H1 (cell line): ENCODE measurements at regions not wholly inside any gene's neighbourhood (a gene's known extent, or its start where the extent isn't known, plus 50 kb on each side); places are given as distances from the start of the nearest gene placed in this dataset.

Source experiments
- CTCF ChIA-PET: fragments of 300-600 bp; sonication (Branson Sonifier 250); formaldehyde crosslinking; loops from one replicate; lab custom pipeline; 2021; ENCODE audit not compliant: partially characterized antibody; lab: Charles Lee
- POLR2A ChIA-PET: fragments of 300-600 bp; sonication (Branson Sonifier 250); formaldehyde crosslinking; loops from one replicate; lab custom pipeline; 2021; ENCODE audit warnings: inconsistent platforms; ENCODE audit not compliant: partially characterized antibody; lab: Charles Lee
- DNase-seq, 2 experiments: peaks; one replicate each; pipeline versions ENCODE4 v3.0.0 to v3.0.0-alpha.2; 2010 to 2022; ENCODE audit warnings: low spot score in 2 of 2, low read depth in 1 of 2, mixed read lengths in 1 of 2
- FAIRE-seq: peaks from 2 replicates; lab custom pipeline; 2011; peaks lifted over from hg19 to GRCh38; lab: Jason Lieb, UNC
- H2AFZ ChIP-seq: 2 replicates; pipeline ENCODE4 v1.8.1; 2012; ENCODE audit warnings: low read length, inconsistent platforms
- H2AK5ac ChIP-seq: 2 replicates; pipeline ENCODE4 v1.6.1; 2013; ENCODE audit warnings: low read depth, low read length
- H2BK120ac ChIP-seq: replicated peaks from 2 replicates; pipeline ENCODE3; 2013; ENCODE audit warnings: low read depth, low read length, inconsistent platforms
- H2BK12ac ChIP-seq: 2 replicates; pipeline ENCODE4 v1.6.1; 2013; ENCODE audit warnings: low read depth, low read length
- H2BK15ac ChIP-seq: 2 replicates; pipeline ENCODE4 v1.6.1; 2013; ENCODE audit warnings: low read length
- H2BK20ac ChIP-seq: 2 replicates; pipeline ENCODE4 v1.6.1; 2013; ENCODE audit warnings: low read length
- H2BK5ac ChIP-seq: 2 replicates; pipeline ENCODE4 v1.6.1; 2013; ENCODE audit warnings: low read depth, low read length
- H3K14ac ChIP-seq: 2 replicates; pipeline ENCODE4 v1.6.1; 2013; ENCODE audit warnings: inconsistent platforms; ENCODE audit not compliant: insufficient read length
- H3K18ac ChIP-seq: 2 replicates; pipeline ENCODE4 v1.6.1; 2013; ENCODE audit warnings: low read length; ENCODE audit errors: extremely low read depth
- H3K23ac ChIP-seq: 2 replicates; pipeline ENCODE4 v1.6.1; 2013; ENCODE audit warnings: inconsistent platforms; ENCODE audit not compliant: insufficient read length
- H3K23me2 ChIP-seq: 2 replicates; pipeline ENCODE4 v1.6.1; 2013; ENCODE audit warnings: low read depth, low read length
- H3K27ac ChIP-seq: 2 replicates; pipeline ENCODE4 v1.6.1; 2011; ENCODE audit warnings: low read depth, low read length, inconsistent platforms
- H3K27me3 ChIP-seq, 4 experiments: replicated peaks in 1 of 4; 1 replicate in 1 of 4; 2 replicates in 3 of 4; pipeline versions ENCODE4 v1.6.1 to v1.8.1; 2011 to 2013; ENCODE audit warnings: low read length in 3 of 4, mild to moderate bottlenecking in 3 of 4, inconsistent platforms in 2 of 4, mixed read lengths in 2 of 4, moderate library complexity in 1 of 4; ENCODE audit not compliant: control insufficient read depth in 3 of 4, insufficient read depth in 3 of 4; ENCODE audit errors: extremely low read depth in 1 of 4
- H3K36me3 ChIP-seq, 4 experiments: 2 replicates each; pipeline versions ENCODE4 v1.6.1 to v1.8.1; 2011 to 2013; ENCODE audit warnings: mild to moderate bottlenecking in 4 of 4, low read length in 3 of 4, moderate library complexity in 2 of 4, control low read depth in 1 of 4, inconsistent platforms in 1 of 4; ENCODE audit not compliant: insufficient read depth in 4 of 4, control insufficient read depth in 2 of 4
- H3K4ac ChIP-seq: replicated peaks from 2 replicates; pipeline ENCODE3; 2013; ENCODE audit warnings: low read length, low read depth, mixed read lengths, inconsistent platforms; ENCODE audit not compliant: insufficient read length
- H3K4me1 ChIP-seq, 4 experiments: replicated peaks in 1 of 4; 1 replicate in 1 of 4; 2 replicates in 3 of 4; pipeline versions ENCODE4 v1.6.1 to v1.8.1; 2011 to 2013; ENCODE audit warnings: low read length in 3 of 4, inconsistent platforms in 2 of 4, mixed read lengths in 1 of 4; ENCODE audit not compliant: insufficient read depth in 4 of 4, control insufficient read depth in 3 of 4
- H3K4me2 ChIP-seq, 2 experiments: 2 replicates each; pipeline versions ENCODE4 v1.6.1 to v1.8.1; 2011 to 2013; ENCODE audit warnings: low read depth in 2 of 2, low read length in 2 of 2, control low read depth in 1 of 2, inconsistent platforms in 1 of 2, mild to moderate bottlenecking in 1 of 2; ENCODE audit not compliant: insufficient read depth in 1 of 2
- H3K4me3 ChIP-seq, 4 experiments: fragments of 200-600, 300-600 bp in 1 of 4; sonication (generic), shearing (Covaris generic), sonication (Bioruptor Twin) in 1 of 4; 2 replicates each; pipeline versions ENCODE4 v1.5.1 to v1.8.1; 2011 to 2016; ENCODE audit warnings: low read length in 4 of 4, low read depth in 3 of 4, control low read depth in 2 of 4, inconsistent platforms in 2 of 4, mild to moderate bottlenecking in 2 of 4, mixed read lengths in 1 of 4, moderate library complexity in 1 of 4; ENCODE audit not compliant: insufficient read depth in 2 of 4; ENCODE audit errors: extremely low read depth in 1 of 4
- H3K56ac ChIP-seq: replicated peaks from 2 replicates; pipeline ENCODE3; 2013; ENCODE audit warnings: low read depth, mild to moderate bottlenecking, mixed read lengths, low read length, inconsistent platforms; ENCODE audit not compliant: insufficient read length
- H3K79me1 ChIP-seq: 2 replicates; pipeline ENCODE4 v1.6.1; 2013; ENCODE audit warnings: low read depth, low read length, control low read depth
- H3K79me2 ChIP-seq, 2 experiments: 2 replicates each; pipeline versions ENCODE4 v1.6.1 to v1.8.1; 2012 to 2013; ENCODE audit warnings: low read length in 2 of 2, mild to moderate bottlenecking in 2 of 2, inconsistent platforms in 1 of 2; ENCODE audit not compliant: insufficient read depth in 2 of 2, control insufficient read depth in 1 of 2
- H3K9ac ChIP-seq, 4 experiments: replicated peaks in 1 of 4; 1 replicate in 1 of 4; 2 replicates in 3 of 4; pipeline versions ENCODE4 v1.6.1 to v1.8.1; 2011 to 2013; ENCODE audit warnings: low read depth in 3 of 4, low read length in 3 of 4, control low read depth in 2 of 4, mild to moderate bottlenecking in 2 of 4, moderate library complexity in 2 of 4, inconsistent platforms in 1 of 4; ENCODE audit errors: extremely low read depth in 1 of 4
- H3K9me3 ChIP-seq, 2 experiments: 2 replicates each; pipeline versions ENCODE4 v1.6.1 to v1.8.1; 2012 to 2013; ENCODE audit warnings: mild to moderate bottlenecking in 2 of 2, moderate library complexity in 2 of 2, control low read depth in 1 of 2, inconsistent platforms in 1 of 2, low read depth in 1 of 2, low read length in 1 of 2, mixed read lengths in 1 of 2; ENCODE audit not compliant: insufficient read depth in 2 of 2
- H4K20me1 ChIP-seq, 2 experiments: replicated peaks in 1 of 2; 2 replicates each; pipeline versions ENCODE3 to v1.8.1; 2011 to 2013; ENCODE audit warnings: inconsistent platforms in 2 of 2, low read length in 2 of 2, mild to moderate bottlenecking in 1 of 2; ENCODE audit not compliant: insufficient read depth in 2 of 2, control insufficient read depth in 1 of 2
- H4K5ac ChIP-seq: 2 replicates; pipeline ENCODE4 v1.6.1; 2013; ENCODE audit warnings: low read length, low read depth, mixed read lengths, inconsistent platforms; ENCODE audit not compliant: insufficient read length
- H4K8ac ChIP-seq: 2 replicates; pipeline ENCODE4 v1.8.0; 2013; ENCODE audit warnings: mild to moderate bottlenecking, moderate library complexity, low read length, inconsistent platforms; ENCODE audit not compliant: insufficient read depth; ENCODE audit errors: extremely low read depth
- H4K91ac ChIP-seq: replicated peaks from 2 replicates; pipeline ENCODE3; 2013; ENCODE audit warnings: low read length, mixed read lengths, inconsistent platforms; ENCODE audit not compliant: insufficient read length
- CEBPB ChIP-seq: IDR thresholded peaks from 2 replicates; pipeline ENCODE4 v1.6.1; 2012; ENCODE audit warnings: low read depth, low read length
- CHD2 ChIP-seq: IDR thresholded peaks from 2 replicates; pipeline ENCODE4 v1.6.1; 2012; ENCODE audit warnings: low read length, improper control_type of control experiment
- RXRA ChIP-seq: IDR thresholded peaks from 2 replicates; pipeline ENCODE4 v1.6.1; 2011; ENCODE audit warnings: low read depth, mild to moderate bottlenecking, low read length, moderate library complexity; ENCODE audit not compliant: insufficient read depth
- SIN3A ChIP-seq, 2 experiments: IDR thresholded peaks in 1 of 2; conservative IDR thresholded peaks in 1 of 2; 2 replicates each; pipeline ENCODE4 v1.6.1; 2011 to 2012; ENCODE audit warnings: low read length in 2 of 2, improper control_type of control experiment in 1 of 2, low read depth in 1 of 2, mild to moderate bottlenecking in 1 of 2
- SIRT6 ChIP-seq: IDR thresholded peaks from one replicate; pipeline ENCODE4 v1.7.1; 2012; ENCODE audit warnings: low read length, inconsistent platforms
- SUZ12 ChIP-seq: fragments of 200-600 bp; sonication (generic); IDR thresholded peaks from 2 replicates; pipeline ENCODE4 v1.6.1; 2012; ENCODE audit warnings: mild to moderate bottlenecking, inconsistent platforms, low read length, moderate library complexity, mixed read lengths
- TBP ChIP-seq: IDR thresholded peaks from 2 replicates; pipeline ENCODE4 v1.6.1; 2011; ENCODE audit warnings: low read depth, low read length, improper control_type of control experiment
- TCF12 ChIP-seq: IDR thresholded peaks from 2 replicates; pipeline ENCODE4 v1.6.1; 2011; ENCODE audit warnings: low read depth, mild to moderate bottlenecking, low read length
- WGBS, 2 experiments: shearing (Covaris generic) in 1 of 2; methylation state at CpG; one replicate each; pipeline versions ENCODE4 v1.1.6 to v1.1.7; 2013 to 2015; ENCODE audit warnings: low lambda C conversion rate in 2 of 2, mixed read lengths in 2 of 2, inconsistent platforms in 1 of 2, low coverage in 1 of 2, missing lambda C conversion rate in 1 of 2; ENCODE audit not compliant: insufficient replicate concordance in 2 of 2, insufficient coverage in 1 of 2, insufficient read length in 1 of 2; ENCODE audit errors: extremely low coverage in 1 of 2, missing lambda C conversion rate in 1 of 2; 5-methylcytosine and 5-hydroxymethylcytosine counted together

DNA sequence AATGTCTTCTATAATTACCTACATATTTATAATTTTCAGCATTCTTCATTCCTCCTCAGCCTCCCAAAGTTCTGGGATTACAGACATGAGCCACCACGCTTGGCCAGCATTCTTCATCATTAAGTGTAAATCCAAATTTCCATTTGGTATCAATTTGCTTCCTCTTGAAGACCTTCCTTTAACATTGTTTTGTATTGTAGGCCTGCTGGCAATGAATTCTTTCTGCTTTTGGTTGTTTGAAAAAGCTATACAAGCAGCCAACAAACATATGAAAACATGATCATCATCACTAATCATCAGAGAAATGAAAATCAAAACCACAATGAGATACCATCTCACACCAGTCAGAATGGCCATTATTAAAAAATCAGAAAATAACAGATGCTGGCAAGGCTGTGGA is 56.4 kb downstream of the GCNT4 start:
- POLR2A ChIA-PET: no interaction called here
- TF ChIP-seq TCF12 (no peak), CEBPB (no peak), CHD2 (no peak), SUZ12 (no peak), SIRT6 (no peak), TBP (no peak), SIN3A (conservative IDR thresholded peaks at IDR 0.05 in 1 of 2, IDR thresholded peaks at IDR 0.05 in 1 of 2; ENCODE audit: low read depth in 1 of 2, low read length in 2 of 2) (no peak), RXRA (no peak)
- no peak overlapping the region for H2BK20ac ChIP-seq
- FAIRE-seq (no peak), DNase-seq (no peak)
- no peak overlapping the region for H3K4me2 ChIP-seq
- no peak overlapping the region for H3K14ac ChIP-seq
- no peak overlapping the region for H3K18ac ChIP-seq
- no peaks in the 10 kb centered on the region for H3K23me2 ChIP-seq
- no peaks in the 10 kb centered on the region for H3K27me3 ChIP-seq
- no peak overlapping the region for H4K91ac ChIP-seq
- H3K23ac ChIP-seq: no peak overlapping the region
- H3K27ac ChIP-seq: no peak overlapping the region
- no peaks in the 10 kb centered on the region for H3K9me3 ChIP-seq
- H4K8ac ChIP-seq: no peak overlapping the region
- H3K4me3 ChIP-seq: no peak overlapping the region
- no peaks in the 10 kb centered on the region for H3K79me2 ChIP-seq
- no peak overlapping the region for H3K9ac ChIP-seq
- no peak overlapping the region for H2BK12ac ChIP-seq
- no peak overlapping the region for H2BK5ac ChIP-seq
- no peaks in the 10 kb centered on the region for H4K20me1 ChIP-seq
- H2BK120ac ChIP-seq: no peak overlapping the region
- H2AK5ac ChIP-seq: no peak overlapping the region
- H3K4me1 ChIP-seq: no peaks in the 10 kb centered on the region
- no peaks in the 10 kb centered on the region for H3K79me1 ChIP-seq
- no peak overlapping the region for H4K5ac ChIP-seq
- H2AFZ ChIP-seq: no peak overlapping the region
- no peak overlapping the region for H2BK15ac ChIP-seq
- H3K36me3 ChIP-seq: no peaks in the 10 kb centered on the region
- WGBS, 2 experiments: 100% methylated on average over 1 of the region's 1 CpG; no CpG with 5 or more reads in 1 of the 2 experiments
- no peak overlapping the region for H3K56ac ChIP-seq
- no peak overlapping the region for H3K4ac ChIP-seq
- CTCF ChIA-PET: no interaction called here
